WI38 (cell line): ENCODE measurements at regions not wholly inside any gene's neighbourhood (a gene's known extent, or its start where the extent isn't known, plus 50 kb on each side); places are given as distances from the start of the nearest gene placed in this dataset.

Experiments
- H3K4me3 ChIP-seq: 2 replicates; pipeline ENCODE4 v1.5.1; 2011; ENCODE audit warnings: low read depth, mild to moderate bottlenecking, control low read depth, low read length
- CTCF ChIP-seq: IDR thresholded peaks from 2 replicates; pipeline ENCODE4 v1.5.1; 2012; ENCODE audit warnings: low read depth, mild to moderate bottlenecking, control low read depth, low read length

GRCh38 chr18:28793901-28794300 lies 617.0 kb upstream of the CDH2 start:
- H3K4me3 ChIP-seq: no peak overlapping the region
- TF ChIP-seq CTCF: no peak

- TF ChIP-seq CTCF: no peak
- H3K4me3 ChIP-seq: peak overlapping the region; percentile 27; the same call in 1 of the 2 replicates
Measured at GRCh38 chr18:28792404-28793086, 615.6 kb upstream of the CDH2 start.

GRCh38 chr18:28791101-28791500 lies 614.2 kb upstream of the CDH2 start:
- TF ChIP-seq CTCF: no peak
- no peak overlapping the region for H3K4me3 ChIP-seq

- TF ChIP-seq CTCF: no peak
- no peak overlapping the region for H3K4me3 ChIP-seq
Measured at GRCh38 chr18:28789502-28789901, 612.6 kb upstream of the CDH2 start.

- no peak for TF ChIP-seq CTCF
- H3K4me3 ChIP-seq: no peak overlapping the region
Measured at GRCh38 chr18:28786926-28787325, 610.0 kb upstream of the CDH2 start.

- no peak for TF ChIP-seq CTCF
- no peak overlapping the region for H3K4me3 ChIP-seq
Measured at GRCh38 chr18:28781616-28782362, 604.9 kb upstream of the CDH2 start.

GRCh38 chr18:28778706-28779105 lies 601.8 kb upstream of the CDH2 start:
- no peak overlapping the region for H3K4me3 ChIP-seq
- TF ChIP-seq CTCF: no peak
